Activated naive CD4-positive, alpha-beta T cell (primary cell): ENCODE measurements at regions not wholly inside any gene's neighbourhood (a gene's known extent, or its start where the extent isn't known, plus 50 kb on each side); places are given as distances from the start of the nearest gene placed in this dataset.
"Not testable (repeated sequence)": the region's sequence is repeated elsewhere in the genome, so short reads cannot be mapped to it uniquely, and the experiment has no call there.

Source experiments
- DNase-seq, 4 experiments: peaks; one replicate each; lab custom pipeline; 2025; lab: John Stamatoyannopoulos, UW

GRCh38 chr12:125776212-125776611 is 711.0 kb downstream of the AACS start:
- DNase-seq = no peak

DNA sequence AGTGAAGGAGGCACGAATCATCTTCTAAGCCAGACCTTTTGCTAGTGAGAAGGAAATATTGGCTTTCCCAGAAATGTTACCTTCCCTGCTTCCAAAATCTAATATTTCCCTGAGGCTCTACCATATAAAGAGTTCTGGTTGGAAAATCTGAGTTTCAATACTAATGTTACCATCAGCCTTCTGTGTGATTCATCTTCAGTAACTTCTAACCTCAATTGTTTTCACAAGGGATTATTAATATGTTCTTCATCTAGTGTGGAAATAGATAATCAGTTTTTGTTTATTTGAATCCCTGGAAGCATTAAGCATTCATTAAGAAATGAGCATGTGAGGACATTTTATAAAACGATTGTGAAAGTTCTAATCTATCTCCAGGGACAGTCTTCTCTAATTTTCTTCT is 720.9 kb downstream of the AACS start:
- no peak for DNase-seq

GRCh38 chr12:125794401-125794800 is 729.2 kb downstream of the AACS start:
- no peak for DNase-seq

DNA sequence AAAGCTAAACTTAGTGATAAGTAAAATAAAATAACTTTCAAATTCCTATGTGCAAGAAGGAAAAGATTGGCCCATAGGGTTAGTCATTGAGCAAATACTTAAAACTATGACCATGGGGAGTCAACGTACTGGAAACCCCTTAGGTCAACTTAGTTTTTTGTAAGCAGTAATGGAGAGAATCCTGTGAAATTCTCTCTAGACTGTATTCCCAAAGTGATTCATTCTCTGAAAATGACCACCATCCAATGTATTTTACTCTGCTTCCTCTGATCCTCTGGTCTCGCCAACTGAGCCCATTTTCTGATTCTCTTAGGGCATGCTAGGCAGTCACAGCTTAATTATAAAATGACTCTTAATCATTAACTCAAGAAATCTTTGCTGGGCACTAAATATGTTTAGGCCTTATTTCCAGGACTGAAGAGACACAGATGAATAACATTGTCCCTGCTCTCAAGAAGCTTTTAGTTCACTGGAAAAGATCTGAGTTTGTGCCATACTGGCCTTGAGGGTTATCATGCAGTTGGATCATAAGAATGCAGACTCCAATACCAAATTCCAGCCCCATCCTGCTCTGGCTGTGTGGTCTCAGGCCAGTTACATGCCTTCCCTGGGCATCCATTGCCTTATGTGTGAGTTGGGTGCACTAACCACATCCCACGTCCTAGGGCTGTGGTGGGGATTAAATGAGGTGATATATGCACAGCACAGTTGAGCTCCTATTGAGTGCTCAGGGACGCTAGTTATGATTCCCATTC is 732.4 kb downstream of the AACS start:
- DNase-seq = no peak

- no peak for DNase-seq
Observed at GRCh38 chr12:125804660-125805059, 739.4 kb downstream of the AACS start.

- DNase-seq = no peak
Observed at GRCh38 chr12:125824276-125824675, 759.0 kb downstream of the AACS start.

DNA sequence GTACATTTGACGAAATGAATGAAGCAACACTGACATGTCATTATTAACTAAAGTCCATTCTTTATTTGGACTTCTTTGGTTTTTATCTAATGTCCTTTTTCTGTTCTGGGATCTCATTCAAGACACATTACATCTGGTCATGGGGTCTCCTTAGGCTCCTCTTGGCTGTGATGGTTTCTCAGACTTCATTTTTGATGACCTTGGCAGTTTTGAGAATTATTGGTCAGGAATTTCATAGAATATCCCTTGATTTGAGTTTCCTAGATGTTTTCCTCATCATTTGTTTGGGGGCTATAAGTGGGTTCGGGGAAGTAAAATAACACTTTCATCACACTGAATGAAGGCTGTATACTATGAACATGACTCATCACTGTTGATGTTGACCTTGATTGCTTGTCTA is 770.6 kb downstream of the AACS start:
- DNase-seq = no peak

DNA sequence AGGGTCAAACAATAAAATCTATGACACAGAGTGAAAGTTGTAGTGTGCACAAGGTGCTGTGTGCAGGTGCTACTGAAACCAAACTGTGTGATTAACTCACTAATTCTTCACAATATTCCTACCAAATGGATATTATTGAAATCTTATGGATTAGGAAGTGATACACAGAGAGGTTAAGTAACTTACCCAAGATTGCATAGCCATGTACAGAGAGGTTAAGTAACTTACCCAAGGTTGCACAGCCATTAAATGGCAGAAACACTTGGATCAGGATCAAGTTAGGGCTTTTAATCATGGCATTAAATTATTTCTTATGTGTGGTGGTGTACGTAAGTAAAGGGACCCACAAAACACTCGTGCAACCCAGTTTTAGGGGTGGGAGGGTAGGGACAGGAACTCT is 771.4 kb downstream of the AACS start:
- DNase-seq = no peak

- no peak for DNase-seq
Observed at GRCh38 chr12:125841332-125841731, 776.1 kb downstream of the AACS start.

- DNase-seq = no peak
Observed at GRCh38 chr12:125852116-125852515, 786.9 kb downstream of the AACS start.

GRCh38 chr12:125852679-125853078 is 787.4 kb downstream of the AACS start:
- DNase-seq = no peak

- DNase-seq = no peak
Observed at GRCh38 chr12:125853670-125854069, 788.4 kb downstream of the AACS start.

- DNase-seq = no peak
Observed at GRCh38 chr12:125856366-125856765, 791.1 kb downstream of the AACS start.

- no peak for DNase-seq
Observed at GRCh38 chr12:125856896-125857295, 791.7 kb downstream of the AACS start.

DNA sequence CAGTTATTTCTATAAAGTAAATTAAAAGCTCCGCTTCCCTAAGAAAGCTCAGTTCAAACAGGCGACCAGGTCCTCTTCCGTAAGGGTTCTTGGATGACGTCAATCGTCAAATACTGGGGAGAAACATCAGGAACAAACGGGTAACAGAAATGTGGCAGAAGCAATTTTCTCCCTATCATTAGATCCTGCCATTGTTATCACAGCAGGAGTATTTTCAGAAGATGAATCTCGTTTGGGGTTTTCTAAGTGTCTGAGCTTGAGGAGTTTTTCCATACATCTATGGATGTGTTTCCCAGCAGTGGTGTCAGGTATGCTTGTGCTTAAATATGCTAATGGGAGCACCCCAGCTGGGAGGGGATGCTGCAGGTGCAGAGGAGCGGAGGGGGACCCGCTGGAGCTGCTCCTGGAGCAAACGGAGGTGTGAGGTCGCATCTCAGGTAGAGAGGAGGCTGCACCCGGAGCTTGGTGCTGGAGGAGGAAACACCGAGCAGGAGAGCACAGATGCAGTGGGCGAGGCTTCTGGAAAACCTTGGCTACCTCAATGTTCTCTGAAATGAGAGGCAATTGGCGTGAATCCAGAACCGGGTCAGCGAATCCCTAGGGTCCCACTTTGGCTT is 795.5 kb downstream of the AACS start:
- no peak for DNase-seq

- no peak for DNase-seq
Observed at GRCh38 chr12:125861299-125862281, 796.4 kb downstream of the AACS start.

GRCh38 chr12:125865236-125865635 is 800.0 kb downstream of the AACS start:
- DNase-seq = not testable (repeated sequence)

DNA sequence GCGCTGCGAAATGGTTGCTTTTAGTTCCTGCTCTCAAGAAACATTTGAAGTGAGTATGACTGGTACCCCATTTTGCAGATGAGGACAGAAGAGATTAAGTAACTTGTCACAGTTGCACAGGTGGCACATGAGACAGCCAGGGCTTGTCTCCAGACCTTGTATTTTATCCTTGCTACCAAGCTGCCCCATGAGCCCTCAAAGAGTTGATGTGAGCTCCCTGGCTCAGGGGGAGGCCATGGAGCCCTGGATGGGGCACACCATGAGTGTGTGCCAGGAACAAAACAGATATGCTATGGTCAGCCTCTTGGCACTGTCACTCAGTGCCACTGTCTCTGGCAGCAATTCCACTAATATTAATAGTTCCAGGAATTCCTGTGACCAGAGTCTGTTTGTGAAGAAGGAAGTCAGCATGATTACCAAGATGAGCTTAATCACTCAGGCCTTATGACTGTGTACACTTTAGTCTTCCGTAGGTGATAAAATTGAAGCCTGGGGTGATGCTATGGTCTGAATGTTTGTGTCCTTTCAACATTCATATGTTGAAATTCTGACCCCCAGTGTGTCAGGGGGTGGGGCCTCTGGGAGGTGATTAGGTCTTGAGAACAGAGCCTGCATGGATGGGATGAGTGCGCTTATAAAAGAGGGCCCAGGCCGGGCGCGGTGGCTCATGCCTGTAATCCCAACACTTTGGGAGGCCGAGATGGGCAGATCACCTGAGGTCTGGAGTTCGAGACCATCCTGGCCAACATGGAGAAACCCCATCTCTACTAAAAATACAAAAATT is 806.8 kb downstream of the AACS start:
- no peak for DNase-seq

DNA sequence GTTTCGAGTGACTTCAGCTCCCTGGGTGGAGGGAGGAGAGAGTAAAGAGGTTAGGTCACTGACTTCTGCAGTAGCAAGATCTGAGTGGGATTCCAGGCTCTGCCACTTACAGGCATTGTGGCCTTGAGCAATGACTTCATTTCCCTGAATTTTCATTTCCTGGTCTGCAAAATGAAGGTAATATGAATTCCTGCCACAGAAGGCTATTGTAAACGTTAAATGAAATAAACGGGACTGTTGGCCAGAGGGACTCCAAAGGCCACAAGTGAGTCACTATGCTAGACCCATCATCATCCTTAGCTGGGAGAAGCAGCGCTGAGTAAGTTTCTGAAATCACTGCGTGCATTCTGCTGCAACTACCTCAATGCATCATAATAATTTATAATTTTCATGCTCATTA is 807.8 kb downstream of the AACS start:
- no peak for DNase-seq

- no peak for DNase-seq
Observed at GRCh38 chr12:125878483-125878882, 813.2 kb downstream of the AACS start.

DNA sequence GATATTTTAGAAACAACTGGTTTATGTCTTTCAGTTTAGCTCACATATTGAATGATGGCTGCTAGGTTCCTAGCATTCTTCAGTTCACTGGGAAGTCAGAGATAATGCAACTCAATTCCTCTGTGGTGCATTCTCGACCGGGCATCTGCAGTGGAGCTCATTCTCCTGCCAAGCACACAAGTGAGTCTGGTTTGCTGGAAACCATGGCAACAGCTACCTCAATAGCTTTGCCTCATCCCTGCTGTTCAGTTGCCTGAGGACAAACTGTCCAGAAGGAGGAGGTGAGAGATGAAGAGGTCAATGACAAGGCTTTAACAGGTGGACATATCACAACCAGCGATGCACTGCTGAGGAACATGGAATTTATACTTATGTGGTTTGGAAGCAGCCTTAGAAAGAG is 816.9 kb downstream of the AACS start:
- DNase-seq = no peak

- no peak for DNase-seq
Observed at GRCh38 chr12:125888921-125889320, 823.7 kb downstream of the AACS start.
